Neuronal stem cell (in vitro differentiated cells): ENCODE measurements at regions not wholly inside any gene's neighbourhood (a gene's known extent, or its start where the extent isn't known, plus 50 kb on each side); places are given as distances from the start of the nearest gene placed in this dataset.

Experiments
- DNase-seq: peaks from one replicate; pipeline ENCODE4 v3.0.0-alpha.2; 2013; ENCODE audit warnings: low spot score
- H2AFZ ChIP-seq: one replicate; pipeline ENCODE4 v1.6.1; 2013; ENCODE audit warnings: mild to moderate bottlenecking, low read length, inconsistent platforms
- H2AK5ac ChIP-seq: 2 replicates; pipeline ENCODE4 v1.6.1; 2013; ENCODE audit warnings: low read depth, mild to moderate bottlenecking, inconsistent platforms, low read length, moderate library complexity, mixed read lengths
- H2BK120ac ChIP-seq: 2 replicates; pipeline ENCODE4 v1.6.1; 2013; ENCODE audit warnings: low read depth, mild to moderate bottlenecking, inconsistent platforms, low read length, moderate library complexity, mixed read lengths
- H2BK12ac ChIP-seq: one replicate; pipeline ENCODE4 v1.6.1; 2013; ENCODE audit warnings: low read length, inconsistent platforms
- H2BK15ac ChIP-seq: 2 replicates; pipeline ENCODE4 v1.6.1; 2013; ENCODE audit warnings: mild to moderate bottlenecking, low read length, inconsistent platforms, mixed read lengths
- H2BK5ac ChIP-seq: one replicate; pipeline ENCODE4 v1.6.1; 2013; ENCODE audit warnings: inconsistent platforms, mild to moderate bottlenecking, low read length, moderate library complexity
- H3K14ac ChIP-seq: one replicate; pipeline ENCODE4 v1.6.1; 2013; ENCODE audit warnings: low read length, inconsistent platforms
- H3K18ac ChIP-seq: 2 replicates; pipeline ENCODE4 v1.6.1; 2013; ENCODE audit warnings: low read length, inconsistent platforms
- H3K23ac ChIP-seq: 2 replicates; pipeline ENCODE4 v1.6.1; 2013; ENCODE audit warnings: low read depth, mild to moderate bottlenecking, mixed read lengths, low read length, inconsistent platforms; ENCODE audit not compliant: poor library complexity
- H3K27ac ChIP-seq: replicated peaks from 3 replicates; pipeline ENCODE4 v1.5.1; 2013; ENCODE audit warnings: low read length, inconsistent platforms
- H3K27me3 ChIP-seq, 3 experiments: 2 replicates each; pipeline ENCODE4 v1.6.1; 2013; ENCODE audit warnings: low read length in 3 of 3, mild to moderate bottlenecking in 2 of 3, inconsistent platforms in 1 of 3, low read depth in 1 of 3, mixed read lengths in 1 of 3, moderate library complexity in 1 of 3; ENCODE audit not compliant: control insufficient read depth in 3 of 3, insufficient read depth in 3 of 3
- H3K36me3 ChIP-seq, 2 donors: replicated peaks in 1 of 2; 2 replicates each; pipeline ENCODE4 v1.6.1; 2013; ENCODE audit warnings: low read length in 2 of 2; ENCODE audit not compliant: control insufficient read depth in 2 of 2, insufficient read depth in 2 of 2
- H3K4ac ChIP-seq: 2 replicates; pipeline ENCODE4 v1.6.1; 2013; ENCODE audit warnings: inconsistent platforms, mild to moderate bottlenecking, low read length, moderate library complexity
- H3K4me1 ChIP-seq, 2 donors: 1 replicate in 1 of 2; 2 replicates in 1 of 2; pipeline ENCODE4 v1.6.1; 2013; ENCODE audit warnings: low read length in 2 of 2, low read depth in 1 of 2; ENCODE audit not compliant: control insufficient read depth in 2 of 2, insufficient read depth in 1 of 2
- H3K4me2 ChIP-seq: one replicate; pipeline ENCODE4 v1.6.1; 2013; ENCODE audit warnings: mild to moderate bottlenecking, low read length, inconsistent platforms; ENCODE audit not compliant: insufficient read depth, poor library complexity, severe bottlenecking
- H3K4me3 ChIP-seq, 2 donors: 2 replicates each; pipeline ENCODE4 v1.5.1; 2013; ENCODE audit warnings: low read length in 2 of 2, mild to moderate bottlenecking in 2 of 2, inconsistent platforms in 1 of 2, moderate library complexity in 1 of 2
- H3K79me1 ChIP-seq: one replicate; pipeline ENCODE4 v1.6.1; 2013; ENCODE audit warnings: low read depth, mild to moderate bottlenecking, inconsistent platforms, low read length, moderate library complexity
- H3K9ac ChIP-seq: one replicate; pipeline ENCODE4 v1.6.1; 2013; ENCODE audit warnings: mild to moderate bottlenecking, low read depth, low read length, inconsistent platforms; ENCODE audit not compliant: poor library complexity
- H3K9me3 ChIP-seq, 2 donors: replicated peaks in 1 of 2; 2 replicates each; pipeline versions ENCODE3 to v1.6.1; 2013; ENCODE audit warnings: low read length in 2 of 2, mild to moderate bottlenecking in 2 of 2, inconsistent platforms in 1 of 2, low read depth in 1 of 2, mixed read lengths in 1 of 2, moderate library complexity in 1 of 2; ENCODE audit not compliant: control insufficient read depth in 2 of 2, insufficient read depth in 1 of 2
- H4K8ac ChIP-seq: one replicate; pipeline ENCODE4 v1.6.1; 2013; ENCODE audit warnings: low read depth, mild to moderate bottlenecking, inconsistent platforms, low read length, moderate library complexity
- H4K91ac ChIP-seq: one replicate; pipeline ENCODE4 v1.6.1; 2013; ENCODE audit warnings: low read length, low read depth, mild to moderate bottlenecking, inconsistent platforms; ENCODE audit not compliant: poor library complexity
- WGBS, 2 donors: extraction: QIAGEN DNeasy Blood & Tissue Kit; methylation state at CpG; one replicate each; pipeline ENCODE4 v1.1.7; 2013; ENCODE audit warnings: missing lambda C conversion rate in 2 of 2, mixed read lengths in 1 of 2; ENCODE audit not compliant: insufficient read length in 2 of 2, insufficient replicate concordance in 1 of 2; ENCODE audit errors: extremely low coverage in 2 of 2; 5-methylcytosine and 5-hydroxymethylcytosine counted together

DNA sequence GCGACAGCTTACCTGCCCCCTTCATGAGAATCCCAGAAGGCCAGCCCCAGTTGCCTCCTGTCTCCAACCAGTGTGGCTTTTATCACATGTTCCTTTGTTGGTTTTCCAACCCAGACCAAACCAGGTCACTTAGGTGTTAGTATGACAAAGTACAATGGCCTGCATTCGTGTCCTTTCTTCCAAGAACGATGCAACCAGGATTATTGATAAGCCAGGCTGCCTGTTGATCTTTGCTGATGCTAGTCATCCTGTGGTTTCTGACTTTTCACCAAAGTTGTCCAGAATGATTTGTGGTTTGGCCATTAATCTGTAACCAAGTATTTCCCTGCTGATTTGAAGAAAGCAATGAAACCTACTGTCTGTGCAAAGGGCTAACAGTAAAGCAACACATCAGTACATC is 191.4 kb downstream of the CYLD start:
- Histone ChIP-seq H3K23ac (no peak overlapping the region), H3K27ac (no peak overlapping the region), H3K9me3 (no peaks in the 10 kb centered on the region), H2BK120ac (no peak overlapping the region), H2AK5ac (no peak overlapping the region), H3K27me3 (no peaks in the 10 kb centered on the region), H3K4me3 (no peak overlapping the region), H3K18ac (no peak overlapping the region), H3K9ac (no peak overlapping the region), H3K4me2 (no peak overlapping the region), H4K91ac (no peak overlapping the region), H3K14ac (no peak overlapping the region), H2BK12ac (no peak overlapping the region), H3K79me1 (no peaks in the 10 kb centered on the region), H3K4ac (no peak overlapping the region), H2BK5ac (no peak overlapping the region), H2BK15ac (no peak overlapping the region), H2AFZ (no peak overlapping the region), H4K8ac (no peak overlapping the region), H3K36me3 (no peaks in the 10 kb centered on the region), H3K4me1 (peaks cover 0 to 5% of the 10 kb centered on the region in 2 donors)
- DNase-seq = no peak
- no CpG with 5 or more reads among the region's 3 CpGs for WGBS, 2 donors

- Histone ChIP-seq H3K36me3 (no peaks in the 10 kb centered on the region), H4K8ac (no peak overlapping the region), H2BK5ac (no peak overlapping the region), H4K91ac (no peak overlapping the region), H2BK120ac (no peak overlapping the region), H3K79me1 (no peaks in the 10 kb centered on the region), H3K4me3 (no peak overlapping the region), H3K4ac (no peak overlapping the region), H3K9ac (no peak overlapping the region), H3K4me1 (peaks cover 0 to 5% of the 10 kb centered on the region in 2 donors), H2AK5ac (no peak overlapping the region), H3K14ac (no peak overlapping the region), H2AFZ (no peak overlapping the region), H3K9me3 (no peaks in the 10 kb centered on the region), H3K27me3 (no peaks in the 10 kb centered on the region), H3K23ac (no peak overlapping the region), H3K4me2 (no peak overlapping the region), H3K27ac (no peak overlapping the region), H3K18ac (no peak overlapping the region), H2BK12ac (no peak overlapping the region), H2BK15ac (no peak overlapping the region)
- no peak for DNase-seq
These were observed 190.6 kb downstream of the CYLD start for GRCh38 chr16:50932348-50932935.

- Histone ChIP-seq H2BK12ac (no peak overlapping the region), H3K4me3 (no peak overlapping the region), H3K4ac (no peak overlapping the region), H2BK120ac (no peak overlapping the region), H3K23ac (no peak overlapping the region), H3K9me3 (no peaks in the 10 kb centered on the region), H3K27me3 (no peaks in the 10 kb centered on the region), H2BK5ac (no peak overlapping the region), H4K8ac (no peak overlapping the region), H3K27ac (no peak overlapping the region), H3K14ac (no peak overlapping the region), H2AFZ (no peak overlapping the region), H3K79me1 (no peaks in the 10 kb centered on the region), H2BK15ac (no peak overlapping the region), H3K18ac (no peak overlapping the region), H2AK5ac (no peak overlapping the region), H3K4me1 (peaks cover 0 to 5% of the 10 kb centered on the region in 2 donors), H4K91ac (no peak overlapping the region), H3K4me2 (no peak overlapping the region), H3K9ac (no peak overlapping the region), H3K36me3 (no peaks in the 10 kb centered on the region)
- WGBS, 2 donors = no CpG with 5 or more reads among the region's 5 CpGs
- DNase-seq = no peak
These were observed 186.2 kb downstream of the CYLD start for GRCh38 chr16:50928065-50928464.

GRCh38 chr16:50925758-50926357 is 184.0 kb downstream of the CYLD start:
- no peak overlapping the region for H2BK15ac ChIP-seq
- no peak overlapping the region for H3K18ac ChIP-seq
- no peak overlapping the region for H3K27ac ChIP-seq
- no peak overlapping the region for H2AK5ac ChIP-seq
- H2AFZ ChIP-seq = no peak overlapping the region
- H4K91ac ChIP-seq = no peak overlapping the region
- no peak overlapping the region for H3K23ac ChIP-seq
- H2BK5ac ChIP-seq = no peak overlapping the region
- H4K8ac ChIP-seq = no peak overlapping the region
- no peak for DNase-seq
- no peak overlapping the region for H3K4me2 ChIP-seq
- no peak overlapping the region for H2BK12ac ChIP-seq
- no peak overlapping the region for H3K9ac ChIP-seq
- no peaks in the 10 kb centered on the region for H3K4me1 ChIP-seq
- no peak overlapping the region for H3K4me3 ChIP-seq
- H3K79me1 ChIP-seq = no peaks in the 10 kb centered on the region
- H3K36me3 ChIP-seq = no peaks in the 10 kb centered on the region
- WGBS, 2 donors = no CpG with 5 or more reads among the region's 7 CpGs
- no peak overlapping the region for H3K4ac ChIP-seq
- no peaks in the 10 kb centered on the region for H3K9me3 ChIP-seq
- no peak overlapping the region for H3K14ac ChIP-seq
- H2BK120ac ChIP-seq = no peak overlapping the region
- no peaks in the 10 kb centered on the region for H3K27me3 ChIP-seq
